HCT116 (cell line): ENCODE measurements at regions not wholly inside any gene's neighbourhood (a gene's known extent, or its start where the extent isn't known, plus 50 kb on each side); places are given as distances from the start of the nearest gene placed in this dataset.

Experiments
- ATAC-seq: fragments of 200-7000 bp; cut with Tn5 transposase; 2 replicates; pipeline ENCODE4 v1.9.1; 2020; ENCODE audit warnings: mild to moderate bottlenecking, moderate library complexity
- BruUV-seq: library from RNA; stranded (reverse); fragments of 400-500 nt; replicated peaks from 2 replicates; lab custom pipeline; 2021; lab: Mats Ljungman, UMichigan
- CTCF ChIA-PET: fragments of 300-600 bp; sonication (Branson Sonifier 250); formaldehyde crosslinking; loops from one replicate; lab custom pipeline; 2021; ENCODE audit warnings: antibody characterized with exemption; lab: Charles Lee
- POLR2A ChIA-PET: fragments of 300-600, 350-600 bp; sonication (Branson Sonifier 250); formaldehyde crosslinking; loops from one replicate; lab custom pipeline; 2021; ENCODE audit warnings: antibody characterized with exemption; lab: Charles Lee
- RAD21 ChIA-PET, 2 experiments: fragments of 300-600 bp; sonication (Branson Sonifier 250); formaldehyde crosslinking; loops; one replicate each; lab custom pipeline; 2023; ENCODE audit warnings: low total read pairs in 2 of 2; ENCODE audit not compliant: uncharacterized antibody in 2 of 2, unreplicated experiment in 2 of 2, low non-redundant PET in 1 of 2; lab: Charles Lee
- DNase-seq: peaks from one replicate; pipeline ENCODE4 v3.0.0-alpha.2; 2010; ENCODE audit warnings: low read depth, low spot score
- H2AFZ ChIP-seq: fragments of 200-600 bp; shearing (Covaris generic), sonication (generic); 2 replicates; pipeline ENCODE4 v1.6.1; 2017; ENCODE audit warnings: low read depth, mixed run types, mixed read lengths, antibody characterized with exemption, low read length; ENCODE audit not compliant: poor library complexity, severe bottlenecking
- H3K27ac ChIP-seq: 2 replicates; pipeline ENCODE4 v1.5.1; 2012; ENCODE audit warnings: low read depth, low read length
- H3K27me3 ChIP-seq: fragments of 200-600 bp; sonication (generic); 2 replicates; pipeline ENCODE4 v1.6.1; 2016; ENCODE audit warnings: mixed run types, low read length, mixed read lengths; ENCODE audit not compliant: insufficient read depth
- H3K36me3 ChIP-seq, 2 experiments: fragments of 200-500 bp in 1 of 2; fragments of 200-600 bp in 1 of 2; sonication (Bioruptor generic) in 1 of 2; sonication (generic) in 1 of 2; 2 replicates each; pipeline versions ENCODE4 v1.5.1 to v1.6.1; 2014 to 2016; ENCODE audit warnings: low read length in 2 of 2, inconsistent platforms in 1 of 2, mixed read lengths in 1 of 2, mixed run types in 1 of 2; ENCODE audit not compliant: insufficient read depth in 2 of 2, control insufficient read depth in 1 of 2
- H3K4me1 ChIP-seq, 2 experiments: fragments of 200-600 bp in 1 of 2; sonication (generic) in 1 of 2; 2 replicates each; pipeline versions ENCODE4 v1.5.1 to v1.6.1; 2012 to 2017; ENCODE audit warnings: low read length in 2 of 2, inconsistent platforms in 1 of 2, mild to moderate bottlenecking in 1 of 2, mixed read lengths in 1 of 2, mixed run types in 1 of 2, moderate library complexity in 1 of 2; ENCODE audit not compliant: insufficient read depth in 2 of 2, control insufficient read depth in 1 of 2
- H3K4me2 ChIP-seq: fragments of 200-600 bp; sonication (generic); 2 replicates; pipeline ENCODE4 v1.6.1; 2017; ENCODE audit warnings: mixed run types, low read length, mixed read lengths
- H3K4me3 ChIP-seq, 2 experiments: fragments of 200-600 bp in 1 of 2; sonication (generic) in 1 of 2; replicated peaks in 1 of 2; 2 replicates each; pipeline ENCODE4 v1.5.1; 2011 to 2016; ENCODE audit warnings: low read length in 2 of 2, control low read depth in 1 of 2, low read depth in 1 of 2, mild to moderate bottlenecking in 1 of 2, mixed read lengths in 1 of 2, mixed run types in 1 of 2
- H3K79me2 ChIP-seq: fragments of 200-600 bp; sonication (generic); 2 replicates; pipeline ENCODE4 v1.6.1; 2017; ENCODE audit warnings: mild to moderate bottlenecking, mixed run types, low read length, moderate library complexity, mixed read lengths; ENCODE audit not compliant: insufficient read depth
- H3K9ac ChIP-seq: fragments of 200-600 bp; sonication (generic); 2 replicates; pipeline ENCODE4 v1.6.1; 2016; ENCODE audit warnings: low read length, mixed read lengths
- H3K9me2 ChIP-seq: fragments of 200-600 bp; sonication (generic), shearing (Covaris generic); 2 replicates; pipeline ENCODE4 v1.6.1; 2017; ENCODE audit warnings: mixed run types, mild to moderate bottlenecking, moderate library complexity; ENCODE audit not compliant: insufficient read depth
- H3K9me3 ChIP-seq, 2 experiments: fragments of 200-500 bp in 1 of 2; fragments of 200-600 bp in 1 of 2; sonication (Bioruptor generic) in 1 of 2; sonication (generic) in 1 of 2; 2 replicates each; pipeline ENCODE4 v1.6.1; 2014 to 2017; ENCODE audit warnings: low read length in 2 of 2, mixed read lengths in 2 of 2, inconsistent platforms in 1 of 2, low read depth in 1 of 2, mild to moderate bottlenecking in 1 of 2, mixed run types in 1 of 2, moderate library complexity in 1 of 2; ENCODE audit not compliant: control insufficient read depth in 1 of 2, insufficient read depth in 1 of 2
- H4K20me1 ChIP-seq: fragments of 200-600 bp; sonication (generic), shearing (Covaris generic); 2 replicates; pipeline ENCODE4 v1.6.1; 2017; ENCODE audit warnings: mixed run types, mild to moderate bottlenecking, moderate library complexity; ENCODE audit not compliant: insufficient read depth
- CEBPB ChIP-seq: IDR thresholded peaks from 2 replicates; pipeline ENCODE4 v1.6.1; 2012; ENCODE audit warnings: low read depth
- ELF1 ChIP-seq: IDR thresholded peaks from 2 replicates; pipeline ENCODE4 v1.6.1; 2012; ENCODE audit warnings: low read depth, borderline replicate concordance
- EZH2 ChIP-seq: fragments of 200-600 bp; sonication (generic); IDR thresholded peaks from 2 replicates; pipeline ENCODE4 v1.6.1; 2017; ENCODE audit warnings: antibody characterized with exemption, mixed run types
- EZH2phosphoT487 ChIP-seq: fragments of 200-600 bp; IDR thresholded peaks from 2 replicates; pipeline ENCODE4 v1.6.1; 2018; ENCODE audit warnings: antibody characterized with exemption, borderline replicate concordance
- POLR2A ChIP-seq: IDR thresholded peaks from 2 replicates; pipeline ENCODE4 v1.7.0; 2011; ENCODE audit warnings: borderline replicate concordance; ENCODE audit not compliant: insufficient read depth, insufficient read length; ENCODE audit errors: extremely low read depth
- SIN3A ChIP-seq: IDR thresholded peaks from 2 replicates; pipeline ENCODE4 v1.6.1; 2012; ENCODE audit warnings: low read depth
- SRF ChIP-seq: IDR thresholded peaks from 2 replicates; pipeline ENCODE4 v1.6.1; 2012; ENCODE audit warnings: low read depth
- TCF7L2 ChIP-seq: IDR thresholded peaks from 2 replicates; pipeline ENCODE4 v1.7.0; 2011; ENCODE audit warnings: borderline replicate concordance, inconsistent platforms; ENCODE audit not compliant: insufficient read depth, insufficient read length; ENCODE audit errors: extremely low read depth
- YY1 ChIP-seq: IDR thresholded peaks from 2 replicates; pipeline ENCODE4 v1.6.1; 2011; ENCODE audit warnings: low read length, low read depth, moderate library complexity, mild to moderate bottlenecking; ENCODE audit not compliant: insufficient replicate concordance; ENCODE audit errors: extremely low read depth
- ZFX ChIP-seq: fragments of 450-650 bp; IDR thresholded peaks from 2 replicates; pipeline ENCODE4 v1.6.1; 2017
- ZNF274 ChIP-seq: fragments of 200-500 bp; sonication (Bioruptor generic); IDR thresholded peaks from 2 replicates; pipeline ENCODE4 v1.6.1; 2014; ENCODE audit warnings: mild to moderate bottlenecking, low read depth, low read length, inconsistent platforms
- intact Hi-C: fragments of 100-400 bp; cut with micrococcal nuclease; formaldehyde crosslinking; loops from 2 replicates; pipeline ENCODE4 v1.10.0; 2022
- TF ChIP-seq, protein P1 (sequence below): IDR thresholded peaks from 2 replicates; pipeline ENCODE4 v1.6.1; 2012

- BruUV-seq, result no TSS peak
- ATAC-seq, result no peak
- H3K27me3 ChIP-seq, result no peaks in the 10 kb centered on the region
- no peaks in the 10 kb centered on the region for H4K20me1 ChIP-seq
- H3K4me3 ChIP-seq, result no peak overlapping the region
- no peak overlapping the region for H3K4me2 ChIP-seq
- intact Hi-C loops, result no loop called here
- H3K79me2 ChIP-seq, result no peaks in the 10 kb centered on the region
- no peaks in the 10 kb centered on the region for H3K36me3 ChIP-seq
- no peak overlapping the region for H3K9ac ChIP-seq
- H3K27ac ChIP-seq, result no peak overlapping the region
- TF ChIP-seq ZNF274 (no peak), CEBPB (no peak), YY1 (no peak), SIN3A (no peak), EZH2 (no peak), ELF1 (no peak), TCF7L2 (no peak), POLR2A (no peak), EZH2phosphoT487 (no peak), SRF (no peak), ZFX (no peak)
- TF ChIP-seq, protein P1, sequence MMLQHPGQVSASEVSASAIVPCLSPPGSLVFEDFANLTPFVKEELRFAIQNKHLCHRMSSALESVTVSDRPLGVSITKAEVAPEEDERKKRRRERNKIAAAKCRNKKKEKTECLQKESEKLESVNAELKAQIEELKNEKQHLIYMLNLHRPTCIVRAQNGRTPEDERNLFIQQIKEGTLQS, result no peak
- POLR2A ChIA-PET, result no interaction called here
- RAD21 ChIA-PET, result no interaction called here
- no peak overlapping the region for H2AFZ ChIP-seq
- no peaks in the 10 kb centered on the region for H3K4me1 ChIP-seq
- no peaks in the 10 kb centered on the region for H3K9me2 ChIP-seq
- CTCF ChIA-PET, result no interaction called here
- DNase-seq, result no peak
- H3K9me3 ChIP-seq, result peaks cover 5 to 18% of the 10 kb centered on the region in 2 experiments; a peak in 2 of 4 replicates
These were observed 75.6 kb upstream of the FLRT2 start for GRCh38 chr14:85454226-85454813.
